DOHH2 (cell line): ENCODE measurements at regions not wholly inside any gene's neighbourhood (a gene's known extent, or its start where the extent isn't known, plus 50 kb on each side); places are given as distances from the start of the nearest gene placed in this dataset.

Source experiments
- CTCF ChIP-seq: fragments of 200-600 bp; sonication (generic); IDR thresholded peaks from one replicate; pipeline ENCODE4 v1.5.1; 2014; ENCODE audit warnings: antibody characterized with exemption, mild to moderate bottlenecking, low read depth, low read length; ENCODE audit not compliant: poor library complexity, severe bottlenecking
- EZH2phosphoT487 ChIP-seq: fragments of 200-600 bp; sonication (generic); IDR thresholded peaks from 2 replicates; pipeline ENCODE4 v1.6.1; 2017; ENCODE audit warnings: borderline replicate concordance, mild to moderate bottlenecking, antibody characterized with exemption, low read length, moderate library complexity, mixed read lengths

DNA sequence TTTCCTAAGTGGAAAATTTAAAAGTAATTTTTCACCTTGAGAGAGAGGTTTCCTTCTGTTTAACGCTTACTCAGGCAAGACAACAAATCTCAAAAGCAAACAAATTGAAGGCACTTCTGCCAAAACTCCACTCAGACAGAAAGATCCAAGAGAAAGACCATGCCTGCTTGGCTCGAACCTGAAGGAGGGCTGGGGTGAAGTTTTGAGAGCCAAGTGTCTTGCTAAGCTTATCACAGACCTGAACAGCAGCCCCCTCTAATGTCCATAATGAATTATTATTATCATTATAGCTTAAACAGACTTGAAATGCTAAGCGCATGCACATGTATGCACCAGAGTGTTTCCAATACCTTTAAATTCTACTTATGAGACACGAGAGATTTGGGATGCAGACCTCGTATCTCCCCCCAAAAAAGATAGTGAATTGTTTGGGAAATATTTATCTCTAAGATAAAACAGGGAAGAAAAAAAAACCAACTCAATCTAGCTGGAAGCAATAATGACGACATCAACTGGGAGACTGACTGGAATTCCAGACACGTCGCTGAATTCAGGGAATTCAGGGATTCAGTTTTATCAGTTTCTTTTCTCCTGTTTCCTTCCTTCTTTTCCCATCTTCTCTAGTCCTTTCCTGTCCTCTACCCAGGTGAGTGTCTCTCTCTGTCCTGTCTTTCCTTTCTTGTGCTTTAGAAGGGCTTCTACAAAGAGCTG, 473.2 kb downstream of the RBFOX1 start:
- TF ChIP-seq EZH2phosphoT487 = no peak
- no peak for TF ChIP-seq CTCF
